ENCODE measurements at regions not wholly inside any gene's neighbourhood (a gene's known extent, or its start where the extent isn't known, plus 50 kb on each side); places are given as distances from the start of the nearest gene placed in this dataset.
"Not testable (repeated sequence)": the region's sequence is repeated elsewhere in the genome, so short reads cannot be mapped to it uniquely, and the experiment has no call there.

GRCh38 chr7:29639886-29640595 lies 76.4 kb downstream of the PRR15 start:
- ChIA-PET CTCF (no interaction called here), POLR2A (no interaction called here)
- H3K4me3 Mint-ChIP-seq: no peak overlapping the region
- Histone ChIP-seq H3K4me1 (ENCODE audit: control insufficient read depth in 2 of 2, insufficient read depth in 2 of 2, low read length in 2 of 2) (no peaks in the 10 kb centered on the region), H3K4me3 (ENCODE audit: low read length) (no peak overlapping the region), H3K27me3 (ENCODE audit: control insufficient read depth in 2 of 2, insufficient read depth in 2 of 2, low read length in 2 of 2) (no peaks in the 10 kb centered on the region), H3K9me3 (ENCODE audit: control insufficient read depth in 2 of 3, low read length in 3 of 3) (no peaks in the 10 kb centered on the region), H3K27ac (ENCODE audit: low read depth, low read length) (no peak overlapping the region), H3K36me3 (ENCODE audit: control insufficient read depth in 2 of 3, insufficient read depth in 3 of 3, low read length in 3 of 3) (no peaks in the 10 kb centered on the region)
- intact Hi-C loops (cut with micrococcal nuclease): no loop called here
- H3K4me1 Mint-ChIP-seq: no peaks in the 10 kb centered on the region
- no peak for ATAC-seq
- DNase-seq: no peak
- no peaks in the 10 kb centered on the region for H3K27me3 Mint-ChIP-seq
- H3K27ac Mint-ChIP-seq: no peak overlapping the region
- no peaks in the 10 kb centered on the region for H3K9me3 Mint-ChIP-seq
- H3K36me3 Mint-ChIP-seq: no peaks in the 10 kb centered on the region

DNA sequence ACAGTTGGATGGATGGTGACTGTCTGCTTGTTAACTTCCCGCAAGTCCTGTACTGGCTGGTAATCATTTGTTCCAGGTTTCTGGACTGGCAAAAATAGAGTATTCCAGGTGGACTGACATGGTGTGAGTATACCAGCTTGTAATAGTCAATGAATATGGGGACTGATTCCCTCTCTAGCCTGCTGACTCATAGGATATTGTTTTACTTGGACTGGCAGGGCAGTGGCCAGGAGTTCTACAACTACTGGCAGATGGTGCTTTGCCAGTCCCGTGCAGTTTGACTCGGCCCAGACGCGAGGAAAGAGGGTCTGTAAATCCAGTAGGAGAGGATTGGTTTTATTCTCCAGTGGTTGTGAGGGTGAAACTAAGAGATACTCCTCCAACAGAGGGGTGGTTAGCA lies 78.0 kb downstream of the PRR15 start:
- H3K36me3 ChIP-seq (ENCODE audit: control insufficient read depth in 2 of 3, insufficient read depth in 3 of 3, low read length in 3 of 3): no peaks in the 10 kb centered on the region
- no peak overlapping the region for H3K27ac ChIP-seq (ENCODE audit: low read depth, low read length)
- no peaks in the 10 kb centered on the region for H3K4me1 ChIP-seq (ENCODE audit: control insufficient read depth in 2 of 2, insufficient read depth in 2 of 2, low read length in 2 of 2)
- ChIA-PET POLR2A (no interaction called here), CTCF (no interaction called here)
- no peak overlapping the region for H3K4me3 Mint-ChIP-seq
- ATAC-seq (no peak), DNase-seq (no peak)
- no peaks in the 10 kb centered on the region for H3K27me3 Mint-ChIP-seq
- H3K9me3 Mint-ChIP-seq: no peaks in the 10 kb centered on the region
- H3K4me3 ChIP-seq (ENCODE audit: low read length): no peak overlapping the region
- intact Hi-C loops (cut with micrococcal nuclease): no loop called here
- no peaks in the 10 kb centered on the region for H3K4me1 Mint-ChIP-seq
- no peaks in the 10 kb centered on the region for H3K27me3 ChIP-seq (ENCODE audit: control insufficient read depth in 2 of 2, insufficient read depth in 2 of 2, low read length in 2 of 2)
- no peaks in the 10 kb centered on the region for H3K9me3 ChIP-seq (ENCODE audit: control insufficient read depth in 2 of 3, low read length in 3 of 3)
- no peaks in the 10 kb centered on the region for H3K36me3 Mint-ChIP-seq
- H3K27ac Mint-ChIP-seq: no peak overlapping the region

- no peaks in the 10 kb centered on the region for H3K4me1 ChIP-seq (ENCODE audit: control insufficient read depth in 2 of 2, insufficient read depth in 2 of 2, low read length in 2 of 2)
- H3K4me3 ChIP-seq (ENCODE audit: low read length): no peak overlapping the region
- ChIA-PET CTCF (no interaction called here), POLR2A (no interaction called here)
- DNase-seq: no peak
- Mint-ChIP-seq H3K27ac (no peak overlapping the region), H3K9me3 (no peaks in the 10 kb centered on the region), H3K4me3 (no peak overlapping the region), H3K36me3 (no peaks in the 10 kb centered on the region), H3K4me1 (no peaks in the 10 kb centered on the region), H3K27me3 (no peaks in the 10 kb centered on the region)
- no peaks in the 10 kb centered on the region for H3K27me3 ChIP-seq (ENCODE audit: control insufficient read depth in 2 of 2, insufficient read depth in 2 of 2, low read length in 2 of 2)
- intact Hi-C loops (cut with micrococcal nuclease): no loop called here
- no peaks in the 10 kb centered on the region for H3K36me3 ChIP-seq (ENCODE audit: control insufficient read depth in 2 of 3, insufficient read depth in 3 of 3, low read length in 3 of 3)
- H3K9me3 ChIP-seq (ENCODE audit: control insufficient read depth in 2 of 3, low read length in 3 of 3): no peaks in the 10 kb centered on the region
- ATAC-seq: no peak
- no peak overlapping the region for H3K27ac ChIP-seq (ENCODE audit: low read depth, low read length)
Observed at GRCh38 chr7:29642494-29643155, 79.0 kb downstream of the PRR15 start.

DNA sequence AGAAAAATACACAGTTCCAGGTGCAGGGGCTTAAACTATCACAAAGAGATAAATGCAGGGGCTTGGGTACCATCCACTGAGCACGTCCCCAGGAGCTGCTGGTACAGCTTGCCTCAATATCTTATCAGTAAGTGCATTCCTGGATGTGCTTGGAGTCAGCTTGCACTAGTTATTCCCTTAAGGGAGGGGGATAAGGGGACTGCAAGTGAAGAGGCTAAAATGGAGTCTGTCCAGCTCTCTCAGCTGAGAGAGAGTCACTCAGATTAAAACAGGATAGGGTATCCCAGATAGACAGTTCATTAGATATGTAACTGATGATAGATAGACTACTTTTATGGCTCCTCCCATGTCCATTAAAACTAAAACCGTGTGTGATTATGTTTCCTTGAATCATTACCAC lies 82.5 kb downstream of the PRR15 start:
- H3K36me3 ChIP-seq (ENCODE audit: control insufficient read depth in 2 of 3, insufficient read depth in 3 of 3, low read length in 3 of 3); H3K4me3 Mint-ChIP-seq; H3K36me3 Mint-ChIP-seq; H3K4me3 ChIP-seq (ENCODE audit: low read length); H3K27me3 ChIP-seq (ENCODE audit: control insufficient read depth in 2 of 2, insufficient read depth in 2 of 2, low read length in 2 of 2); H3K4me1 Mint-ChIP-seq; H3K4me1 ChIP-seq (ENCODE audit: control insufficient read depth in 2 of 2, insufficient read depth in 2 of 2, low read length in 2 of 2); H3K9me3 ChIP-seq (ENCODE audit: control insufficient read depth in 2 of 3, low read length in 3 of 3); H3K27ac ChIP-seq (ENCODE audit: low read depth, low read length); POLR2A ChIA-PET; DNase-seq; H3K27ac Mint-ChIP-seq; ATAC-seq; H3K9me3 Mint-ChIP-seq; intact Hi-C loops (cut with micrococcal nuclease); CTCF ChIA-PET; H3K27me3 Mint-ChIP-seq: not testable (repeated sequence)

GRCh38 chr7:29647020-29647654 lies 83.5 kb downstream of the PRR15 start:
- peaks cover 0 to 2% (median 0%) of the 10 kb centered on the region in 11 donors for H3K9me3 Mint-ChIP-seq
- H3K36me3 Mint-ChIP-seq: no peaks in the 10 kb centered on the region
- no peak overlapping the region for H3K27ac ChIP-seq (ENCODE audit: low read depth, low read length)
- ATAC-seq: no peak
- no peaks in the 10 kb centered on the region for H3K9me3 ChIP-seq (ENCODE audit: control insufficient read depth in 2 of 3, low read length in 3 of 3)
- no peak overlapping the region for H3K4me3 Mint-ChIP-seq
- no peaks in the 10 kb centered on the region for H3K36me3 ChIP-seq (ENCODE audit: control insufficient read depth in 2 of 3, insufficient read depth in 3 of 3, low read length in 3 of 3)
- ChIA-PET CTCF (no interaction called here), POLR2A (no interaction called here)
- peaks cover 0 to 1% (median 0%) of the 10 kb centered on the region in 7 donors for H3K4me1 Mint-ChIP-seq
- H3K4me1 ChIP-seq (ENCODE audit: control insufficient read depth in 2 of 2, insufficient read depth in 2 of 2, low read length in 2 of 2): no peaks in the 10 kb centered on the region
- H3K27ac Mint-ChIP-seq: no peak overlapping the region
- intact Hi-C loops (cut with micrococcal nuclease): no loop called here
- no peaks in the 10 kb centered on the region for H3K27me3 Mint-ChIP-seq
- DNase-seq: no peak
- H3K4me3 ChIP-seq (ENCODE audit: low read length): no peak overlapping the region
- H3K27me3 ChIP-seq (ENCODE audit: control insufficient read depth in 2 of 2, insufficient read depth in 2 of 2, low read length in 2 of 2): no peaks in the 10 kb centered on the region

DNA sequence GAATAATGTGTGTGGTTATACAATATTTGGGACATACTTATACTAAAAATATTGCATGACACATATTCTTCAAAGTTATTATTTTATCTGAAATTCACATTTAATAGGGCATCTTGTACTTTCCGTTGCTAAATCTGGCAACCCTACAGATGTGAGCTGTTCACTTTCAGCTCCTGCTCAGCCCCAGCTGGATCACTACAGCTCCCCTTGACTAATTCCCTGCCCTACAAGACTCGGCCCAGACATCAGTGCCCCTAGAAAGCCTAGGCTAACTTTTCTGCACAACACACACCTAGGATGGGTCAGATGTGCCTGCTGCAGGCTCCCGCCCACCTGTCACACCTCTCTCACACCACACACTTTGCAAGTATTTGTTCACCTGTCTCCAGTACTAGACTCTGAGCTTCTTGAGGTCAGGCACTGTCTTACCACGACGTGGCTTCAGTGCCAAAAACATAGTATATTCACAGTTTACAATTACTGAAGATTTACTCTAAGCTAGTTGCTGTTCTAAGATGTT lies 84.1 kb downstream of the PRR15 start:
- H3K27me3 ChIP-seq (ENCODE audit: control insufficient read depth in 2 of 2, insufficient read depth in 2 of 2, low read length in 2 of 2); H3K36me3 Mint-ChIP-seq; H3K9me3 Mint-ChIP-seq; CTCF ChIA-PET; H3K9me3 ChIP-seq (ENCODE audit: control insufficient read depth in 2 of 3, low read length in 3 of 3); H3K27ac Mint-ChIP-seq; intact Hi-C loops (cut with micrococcal nuclease); H3K4me3 ChIP-seq (ENCODE audit: low read length); H3K27ac ChIP-seq (ENCODE audit: low read depth, low read length); H3K4me3 Mint-ChIP-seq; H3K27me3 Mint-ChIP-seq; DNase-seq; H3K4me1 Mint-ChIP-seq; H3K4me1 ChIP-seq (ENCODE audit: control insufficient read depth in 2 of 2, insufficient read depth in 2 of 2, low read length in 2 of 2); ATAC-seq; POLR2A ChIA-PET; H3K36me3 ChIP-seq (ENCODE audit: control insufficient read depth in 2 of 3, insufficient read depth in 3 of 3, low read length in 3 of 3): not testable (repeated sequence)
